K562 (cell line): ENCODE measurements at regions not wholly inside any gene's neighbourhood (a gene's known extent, or its start where the extent isn't known, plus 50 kb on each side); places are given as distances from the start of the nearest gene placed in this dataset.

Source experiments
- ATAC-seq: fragments of 200-7000 bp; cut with Tn5 transposase; 3 replicates; pipeline ENCODE4 v1.9.1; 2020; ENCODE audit warnings: moderate library complexity
- BruUV-seq: library from RNA; stranded (reverse); fragments of 400-500 nt; replicated peaks from 2 replicates; lab custom pipeline; 2021; lab: Mats Ljungman, UMichigan
- CTCF ChIA-PET: fragments of 300-600 bp; formaldehyde crosslinking; extraction: SDS; loops from one replicate; lab custom pipeline; 2021; ENCODE audit warnings: low intra/inter-chr PET ratio; lab: Yijun Ruan, JAX
- POLR2A ChIA-PET: fragments of 300-600, 350-650 bp; sonication (Branson Sonifier 250); formaldehyde crosslinking; extraction: SDS; loops from one replicate; lab custom pipeline; 2021; ENCODE audit warnings: antibody characterized with exemption, inconsistent platforms; lab: Yijun Ruan, JAX
- DNase-seq, 4 experiments: peaks; one replicate each; pipeline versions ENCODE4 v3.0.0 to v3.0.0-alpha.2; 2011 to 2018; ENCODE audit warnings: low spot score in 3 of 4, mixed read lengths in 3 of 4; ENCODE audit errors: extremely low read depth in 1 of 4
- FAIRE-seq: peaks from 2 replicates; lab custom pipeline; 2011; peaks lifted over from hg19 to GRCh38; lab: Jason Lieb, UNC
- H2AFZ ChIP-seq: 2 replicates; pipeline ENCODE4 v1.6.0; 2011; ENCODE audit warnings: low read depth, low read length, control low read depth, inconsistent platforms
- H3K27ac ChIP-seq: fragments of 200-600 bp; 3 replicates; pipeline ENCODE4 v1.8.0; 2011; ENCODE audit warnings: low read depth, mild to moderate bottlenecking, control low read depth, inconsistent platforms, low read length, moderate library complexity, mixed read lengths; ENCODE audit errors: extremely low read depth
- H3K27me3 ChIP-seq, 2 experiments: fragments of 300-600 bp in 1 of 2; 2 replicates in 1 of 2; 3 replicates in 1 of 2; pipeline versions ENCODE4 v1.6.0 to v1.8.0; 2011; ENCODE audit warnings: inconsistent platforms in 2 of 2, low read length in 2 of 2, mild to moderate bottlenecking in 1 of 2, mixed read lengths in 1 of 2, moderate library complexity in 1 of 2; ENCODE audit not compliant: control insufficient read depth in 2 of 2, insufficient read depth in 2 of 2
- H3K36me3 ChIP-seq: fragments of 300-600 bp; 3 replicates; pipeline ENCODE4 v1.8.0; 2011; ENCODE audit warnings: mild to moderate bottlenecking, low read length, inconsistent platforms; ENCODE audit not compliant: control insufficient read depth, insufficient read depth
- H3K4me1 ChIP-seq, 2 experiments: fragments of 200-600 bp in 1 of 2; replicated peaks in 1 of 2; 2 replicates in 1 of 2; 3 replicates in 1 of 2; pipeline versions ENCODE4 v1.5.1 to v1.8.0; 2011; ENCODE audit warnings: inconsistent platforms in 2 of 2, low read length in 2 of 2, mild to moderate bottlenecking in 1 of 2, mixed read lengths in 1 of 2, moderate library complexity in 1 of 2; ENCODE audit not compliant: control insufficient read depth in 2 of 2, insufficient read depth in 2 of 2
- H3K4me2 ChIP-seq: 2 replicates; pipeline ENCODE4 v1.6.1; 2011; ENCODE audit warnings: low read length, control low read depth, inconsistent platforms, mixed read lengths; ENCODE audit not compliant: insufficient read depth
- H3K4me3 ChIP-seq: fragments of 200-600 bp; sonication (generic), shearing (Covaris generic); 2 replicates; pipeline ENCODE4 v1.5.1; 2016; ENCODE audit warnings: control low read depth, inconsistent platforms
- H3K79me2 ChIP-seq: fragments of 200-600 bp; 3 replicates; pipeline ENCODE4 v1.8.0; 2011; ENCODE audit warnings: low read length, inconsistent platforms; ENCODE audit not compliant: control insufficient read depth, insufficient read depth
- H3K9ac ChIP-seq, 2 experiments: 2 replicates each; pipeline versions ENCODE4 v1.6.0 to v1.6.1; 2011; ENCODE audit warnings: low read depth in 2 of 2, low read length in 2 of 2, control low read depth in 1 of 2, inconsistent platforms in 1 of 2, mild to moderate bottlenecking in 1 of 2, mixed read lengths in 1 of 2; ENCODE audit not compliant: insufficient read depth in 1 of 2
- H3K9me1 ChIP-seq: one replicate; pipeline ENCODE4 v1.6.0; 2011; ENCODE audit warnings: inconsistent platforms, mild to moderate bottlenecking, low read length, moderate library complexity; ENCODE audit not compliant: control insufficient read depth, insufficient read depth
- H3K9me3 ChIP-seq: replicated peaks from 2 replicates; pipeline ENCODE4 v1.5.1; 2011; ENCODE audit warnings: low read depth, low read length, inconsistent platforms; ENCODE audit not compliant: control insufficient read depth, insufficient read depth
- H4K20me1 ChIP-seq: replicated peaks from 2 replicates; pipeline ENCODE4 v1.6.1; 2011; ENCODE audit warnings: low read length, inconsistent platforms, mixed read lengths; ENCODE audit not compliant: control insufficient read depth, insufficient read depth
- BRF2 ChIP-seq: IDR thresholded peaks from 3 replicates; pipeline ENCODE4 v1.6.1; 2011; ENCODE audit warnings: borderline replicate concordance, mild to moderate bottlenecking; ENCODE audit not compliant: insufficient read length, insufficient read depth
- CC2D1A ChIP-seq: fragments of 450-650 bp; IDR thresholded peaks from 2 replicates; pipeline ENCODE4 v1.6.1; 2017; ENCODE audit warnings: mild to moderate bottlenecking
- ETV6 ChIP-seq, 3 experiments: fragments of 150-350 bp in 1 of 3; sonication (generic) in 1 of 3; formaldehyde crosslinking in 1 of 3; IDR thresholded peaks; 2 replicates each; pipeline versions ENCODE4 v1.6.1 to v1.8.0; 2014 to 2022; ENCODE audit warnings: borderline replicate concordance in 2 of 3, low read depth in 2 of 3, antibody characterized with exemption in 1 of 3, low read length in 1 of 3, mild to moderate bottlenecking in 1 of 3, missing genetic modification reagents in 1 of 3
- HEY1 ChIP-seq: fragments of 250-450 bp; sonication (Bioruptor Pico); IDR thresholded peaks from 2 replicates; pipeline ENCODE4 v1.5.0; 2020; ENCODE audit warnings: mild to moderate bottlenecking, moderate library complexity, borderline replicate concordance
- HMGN3 ChIP-seq: IDR thresholded peaks from 2 replicates; pipeline ENCODE4 v1.6.1; 2011; ENCODE audit warnings: borderline replicate concordance, low read depth, mild to moderate bottlenecking, mixed read lengths, low read length; ENCODE audit not compliant: insufficient read length; ENCODE audit errors: extremely low read depth
- KDM5B ChIP-seq: fragments of 200-600 bp; sonication (generic); IDR thresholded peaks from 2 replicates; pipeline ENCODE4 v1.6.1; 2012; ENCODE audit warnings: low read depth, mild to moderate bottlenecking, moderate library complexity, low read length, control low read depth, inconsistent platforms; ENCODE audit not compliant: insufficient replicate concordance
- MAX ChIP-seq: sonication (generic); formaldehyde crosslinking; IDR thresholded peaks from 2 replicates; pipeline ENCODE4 v1.9.0; 2022; ENCODE audit warnings: mild to moderate bottlenecking, missing genetic modification reagents
- RERE ChIP-seq: sonication (generic); formaldehyde crosslinking; IDR thresholded peaks from 2 replicates; pipeline ENCODE4 v1.8.0; 2023; ENCODE audit warnings: missing genetic modification reagents, mild to moderate bottlenecking, borderline replicate concordance
- ZNF239 ChIP-seq: fragments of 250-450 bp; sonication (Bioruptor Pico); IDR thresholded peaks from 2 replicates; pipeline ENCODE4 v1.4.0; 2020; ENCODE audit warnings: mild to moderate bottlenecking
- WGBS: fragments of 100-300 bp; shearing (Covaris generic); methylation state at CpG from one replicate; pipeline ENCODE4 v1.1.6; 2016; ENCODE audit warnings: low coverage, mixed read lengths; ENCODE audit not compliant: insufficient coverage; ENCODE audit errors: missing lambda C conversion rate; 5-methylcytosine and 5-hydroxymethylcytosine counted together
- in situ Hi-C: fragments of 300-500 bp; cut with MboI; formaldehyde crosslinking; loops from 4 replicates; pipeline ENCODE4 v1.15.0; 2018; ENCODE audit warnings: inconsistent platforms, mixed read lengths
- intact Hi-C: fragments of 100-400 bp; cut with micrococcal nuclease; formaldehyde crosslinking; loops from 2 replicates; pipeline ENCODE4 v1.14.2; 2022

- in situ Hi-C loops, result no loop called here
- POLR2A ChIA-PET, result no interaction called here
- no peak for DNase-seq
- Histone ChIP-seq H3K79me2 (no peaks in the 10 kb centered on the region), H3K9ac (no peak overlapping the region), H3K27ac (no peak overlapping the region), H3K27me3 (no peaks in the 10 kb centered on the region), H3K4me1 (no peaks in the 10 kb centered on the region), H3K4me3 (no peak overlapping the region), H3K36me3 (no peaks in the 10 kb centered on the region), H2AFZ (no peak overlapping the region), H3K9me1 (no peaks in the 10 kb centered on the region), H3K9me3 (no peaks in the 10 kb centered on the region), H3K4me2 (no peak overlapping the region), H4K20me1 (no peaks in the 10 kb centered on the region)
- BruUV-seq, result no TSS peak
- no peak for FAIRE-seq
- WGBS, result 0% methylated on average over 1 of the region's 1 CpG
- intact Hi-C loops, result no loop called here
- no peak for ATAC-seq
- TF ChIP-seq KDM5B (no peak), CC2D1A (no peak), HEY1 (no peak), BRF2 (no peak)
- CTCF ChIA-PET, result no interaction called here
Observed at GRCh38 chr5:129204525-129204924, 110.0 kb downstream of the ISOC1 start.

GRCh38 chr5:129216001-129216400 lies 121.5 kb downstream of the ISOC1 start:
- no peak overlapping the region for H3K27ac ChIP-seq
- H2AFZ ChIP-seq, result no peak overlapping the region
- H4K20me1 ChIP-seq, result no peaks in the 10 kb centered on the region
- FAIRE-seq, result no peak
- CTCF ChIA-PET, result no interaction called here
- ATAC-seq, result no peak
- H3K4me1 ChIP-seq, result no peaks in the 10 kb centered on the region
- H3K9me1 ChIP-seq, result no peaks in the 10 kb centered on the region
- no peak overlapping the region for H3K4me2 ChIP-seq
- no peak overlapping the region for H3K4me3 ChIP-seq
- POLR2A ChIA-PET, result no interaction called here
- H3K79me2 ChIP-seq, result no peaks in the 10 kb centered on the region
- no peak overlapping the region for H3K9ac ChIP-seq
- intact Hi-C loops (no loop called here), in situ Hi-C loops (no loop called here)
- WGBS, result 3% methylated on average over 6 of the region's 6 CpGs
- BruUV-seq, result no TSS peak
- H3K9me3 ChIP-seq, result no peaks in the 10 kb centered on the region
- no peaks in the 10 kb centered on the region for H3K27me3 ChIP-seq
- DNase-seq, result no peak
- H3K36me3 ChIP-seq, result no peaks in the 10 kb centered on the region
- TF ChIP-seq MAX (CRISPR knock-in tag), result no peak
- TF ChIP-seq ZNF239 (CRISPR knock-in tag), result no peak
- TF ChIP-seq ETV6 (IDR thresholded peaks at IDR 0.05; ENCODE audit: borderline replicate concordance in 1 of 2, low read depth in 2 of 2, low read length in 1 of 2), result no peak
- TF ChIP-seq ETV6 (CRISPR knock-in tag; IDR thresholded peaks at IDR 0.05; ENCODE audit: borderline replicate concordance), result no peak
- TF ChIP-seq HMGN3, result no peak
- no peak for TF ChIP-seq RERE (CRISPR knock-in tag)
